ENCODE measurements at regions not wholly inside any gene's neighbourhood (a gene's known extent, or its start where the extent isn't known, plus 50 kb on each side); places are given as distances from the start of the nearest gene placed in this dataset.

GRCh38 chr2:78873526-78873925, 152.0 kb upstream of the REG3G start:
- no peak for TF ChIP-seq CTCF (IDR thresholded peaks at IDR 0.05; ENCODE audit: insufficient read depth, low read length)
- TF ChIP-seq GABPA (IDR thresholded peaks at IDR 0.05; ENCODE audit: low read depth): no peak
- TF ChIP-seq POLR2AphosphoS5 (IDR thresholded peaks at IDR 0.05; ENCODE audit: low read depth): no peak
